ENCODE measurements at regions not wholly inside any gene's neighbourhood (a gene's known extent, or its start where the extent isn't known, plus 50 kb on each side); places are given as distances from the start of the nearest gene placed in this dataset.
"Not testable (repeated sequence)": the region's sequence is repeated elsewhere in the genome, so short reads cannot be mapped to it uniquely, and the experiment has no call there.

DNA sequence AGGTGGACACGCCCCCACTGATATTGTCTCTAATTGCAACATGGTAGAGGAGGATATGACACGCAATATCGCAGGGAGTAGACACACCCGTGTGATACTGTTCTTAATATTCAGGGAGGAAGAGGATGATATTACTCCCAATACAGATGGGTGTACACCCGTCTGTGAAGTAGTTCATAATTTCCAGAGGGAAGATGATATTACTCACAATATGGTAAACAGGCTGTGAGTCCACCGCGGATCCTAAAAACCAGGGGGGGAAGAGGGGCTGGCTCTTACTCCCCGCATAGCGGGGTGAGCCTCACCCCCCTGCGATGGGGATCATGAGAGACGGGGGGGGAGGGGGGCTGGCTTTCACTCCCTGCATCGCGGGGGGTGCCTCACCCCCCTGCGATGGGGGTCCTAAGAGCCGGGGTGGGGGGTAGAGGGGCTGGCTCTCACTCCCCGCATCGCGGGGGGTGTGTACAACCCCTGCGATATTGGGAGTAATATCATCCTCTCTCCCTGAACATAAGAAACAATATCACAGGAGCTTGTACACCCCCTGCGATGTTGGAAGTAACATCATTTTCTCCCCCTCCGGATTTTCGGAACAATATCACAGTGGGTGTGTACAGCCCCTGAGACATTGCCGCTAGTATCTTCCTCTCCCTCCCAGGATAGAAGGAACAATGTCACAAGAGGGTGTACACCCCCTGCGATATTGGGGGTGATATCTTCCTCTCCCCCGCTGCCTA lies 52.2 kb upstream of the FRG2C start:
- DNase-seq = not testable (repeated sequence)

All from GOT3 (cell line).